ENCODE measurements at regions not wholly inside any gene's neighbourhood (a gene's known extent, or its start where the extent isn't known, plus 50 kb on each side); places are given as distances from the start of the nearest gene placed in this dataset.
"Not testable (repeated sequence)": the region's sequence is repeated elsewhere in the genome, so short reads cannot be mapped to it uniquely, and the experiment has no call there.

- Histone ChIP-seq H3K4me1 (ENCODE audit: insufficient read depth) (no peaks in the 10 kb centered on the region), H3K27ac (no peak overlapping the region), H3K27me3 (no peaks in the 10 kb centered on the region), H3K36me3 (no peaks in the 10 kb centered on the region), H3K9me3 (no peaks in the 10 kb centered on the region), H3K4me3 (no peak overlapping the region)
- TF ChIP-seq CTCF (IDR thresholded peaks at IDR 0.05) (no peak), EP300 (IDR thresholded peaks at IDR 0.05) (no peak), POLR2A (IDR thresholded peaks at IDR 0.05) (no peak)
- DNase-seq: no peak
- WGBS, 3 donors: 27 to 69% (median 45%) methylated on average over 2 of the region's 2 CpGs
- intact Hi-C loops (cut with DNase I): no loop called here
These were observed 433.4 kb upstream of the TNC start for GRCh38 chr9:115551396-115551795.

- DNase-seq: no peak
- H3K27me3 ChIP-seq: no peaks in the 10 kb centered on the region
- intact Hi-C loops (cut with DNase I): no loop called here
- no peaks in the 10 kb centered on the region for H3K9me3 ChIP-seq
- H3K4me1 ChIP-seq (ENCODE audit: insufficient read depth): no peaks in the 10 kb centered on the region
- no peaks in the 10 kb centered on the region for H3K36me3 ChIP-seq
- no peak for TF ChIP-seq CTCF (IDR thresholded peaks at IDR 0.05)
- TF ChIP-seq EP300 (IDR thresholded peaks at IDR 0.05): no peak
- no peak for TF ChIP-seq POLR2A (IDR thresholded peaks at IDR 0.05)
- H3K27ac ChIP-seq: no peak overlapping the region
- no peak overlapping the region for H3K4me3 ChIP-seq
- WGBS, 3 donors: 55 to 70% (median 69%) methylated on average over 2 of the region's 2 CpGs
These were observed 435.3 kb upstream of the TNC start for GRCh38 chr9:115553060-115553773.

- Histone ChIP-seq H3K36me3 (no peaks in the 10 kb centered on the region), H3K27ac (no peak overlapping the region), H3K9me3 (no peaks in the 10 kb centered on the region), H3K4me1 (ENCODE audit: insufficient read depth) (no peaks in the 10 kb centered on the region), H3K27me3 (no peaks in the 10 kb centered on the region), H3K4me3 (no peak overlapping the region)
- TF ChIP-seq CTCF (IDR thresholded peaks at IDR 0.05) (no peak), POLR2A (IDR thresholded peaks at IDR 0.05) (no peak), EP300 (IDR thresholded peaks at IDR 0.05) (no peak)
- WGBS, 3 donors: 46 to 89% (median 50%) methylated on average over 1 of the region's 1 CpG
- intact Hi-C loops (cut with DNase I): no loop called here
- no peak for DNase-seq
These were observed 438.5 kb upstream of the TNC start for GRCh38 chr9:115556432-115556831.

- Histone ChIP-seq H3K27me3 (no peaks in the 10 kb centered on the region), H3K27ac (no peak overlapping the region), H3K36me3 (no peaks in the 10 kb centered on the region), H3K4me1 (ENCODE audit: insufficient read depth) (no peaks in the 10 kb centered on the region), H3K9me3 (no peaks in the 10 kb centered on the region), H3K4me3 (no peak overlapping the region)
- intact Hi-C loops (cut with DNase I): no loop called here
- DNase-seq: no peak
- WGBS, 3 donors: 68 to 75% (median 68%) methylated on average over 1 of the region's 1 CpG
- TF ChIP-seq CTCF (IDR thresholded peaks at IDR 0.05): no peak
- TF ChIP-seq POLR2A (IDR thresholded peaks at IDR 0.05): no peak
These were observed 457.2 kb upstream of the TNC start for GRCh38 chr9:115575147-115575546.

GRCh38 chr9:115585458-115585857 is 467.5 kb upstream of the TNC start:
- DNase-seq; H3K9me3 ChIP-seq; H3K27ac ChIP-seq; intact Hi-C loops (cut with DNase I); H3K27me3 ChIP-seq; H3K4me3 ChIP-seq; H3K4me1 ChIP-seq (ENCODE audit: insufficient read depth); H3K36me3 ChIP-seq: not testable (repeated sequence)
- 83 to 88% (median 83%) methylated on average over 5 of the region's 5 CpGs for WGBS, 3 donors
